HCT116 (cell line): ENCODE measurements at regions not wholly inside any gene's neighbourhood (a gene's known extent, or its start where the extent isn't known, plus 50 kb on each side); places are given as distances from the start of the nearest gene placed in this dataset.

Experiments
- ATAC-seq: fragments of 200-7000 bp; cut with Tn5 transposase; 2 replicates; pipeline ENCODE4 v1.9.1; 2020; ENCODE audit warnings: mild to moderate bottlenecking, moderate library complexity
- BruUV-seq: library from RNA; stranded (reverse); fragments of 400-500 nt; replicated peaks from 2 replicates; lab custom pipeline; 2021; lab: Mats Ljungman, UMichigan
- CTCF ChIA-PET: fragments of 300-600 bp; sonication (Branson Sonifier 250); formaldehyde crosslinking; loops from one replicate; lab custom pipeline; 2021; ENCODE audit warnings: antibody characterized with exemption; lab: Charles Lee
- POLR2A ChIA-PET: fragments of 300-600, 350-600 bp; sonication (Branson Sonifier 250); formaldehyde crosslinking; loops from one replicate; lab custom pipeline; 2021; ENCODE audit warnings: antibody characterized with exemption; lab: Charles Lee
- RAD21 ChIA-PET, 2 experiments: fragments of 300-600 bp; sonication (Branson Sonifier 250); formaldehyde crosslinking; loops; one replicate each; lab custom pipeline; 2023; ENCODE audit warnings: low total read pairs in 2 of 2; ENCODE audit not compliant: uncharacterized antibody in 2 of 2, unreplicated experiment in 2 of 2, low non-redundant PET in 1 of 2; lab: Charles Lee
- DNase-seq: peaks from one replicate; pipeline ENCODE4 v3.0.0-alpha.2; 2010; ENCODE audit warnings: low read depth, low spot score
- H2AFZ ChIP-seq: fragments of 200-600 bp; shearing (Covaris generic), sonication (generic); 2 replicates; pipeline ENCODE4 v1.6.1; 2017; ENCODE audit warnings: low read depth, mixed run types, mixed read lengths, antibody characterized with exemption, low read length; ENCODE audit not compliant: poor library complexity, severe bottlenecking
- H3K27ac ChIP-seq: 2 replicates; pipeline ENCODE4 v1.5.1; 2012; ENCODE audit warnings: low read depth, low read length
- H3K27me3 ChIP-seq: fragments of 200-600 bp; sonication (generic); 2 replicates; pipeline ENCODE4 v1.6.1; 2016; ENCODE audit warnings: mixed run types, low read length, mixed read lengths; ENCODE audit not compliant: insufficient read depth
- H3K36me3 ChIP-seq, 2 experiments: fragments of 200-500 bp in 1 of 2; fragments of 200-600 bp in 1 of 2; sonication (Bioruptor generic) in 1 of 2; sonication (generic) in 1 of 2; 2 replicates each; pipeline versions ENCODE4 v1.5.1 to v1.6.1; 2014 to 2016; ENCODE audit warnings: low read length in 2 of 2, inconsistent platforms in 1 of 2, mixed read lengths in 1 of 2, mixed run types in 1 of 2; ENCODE audit not compliant: insufficient read depth in 2 of 2, control insufficient read depth in 1 of 2
- H3K4me1 ChIP-seq, 2 experiments: fragments of 200-600 bp in 1 of 2; sonication (generic) in 1 of 2; 2 replicates each; pipeline versions ENCODE4 v1.5.1 to v1.6.1; 2012 to 2017; ENCODE audit warnings: low read length in 2 of 2, inconsistent platforms in 1 of 2, mild to moderate bottlenecking in 1 of 2, mixed read lengths in 1 of 2, mixed run types in 1 of 2, moderate library complexity in 1 of 2; ENCODE audit not compliant: insufficient read depth in 2 of 2, control insufficient read depth in 1 of 2
- H3K4me2 ChIP-seq: fragments of 200-600 bp; sonication (generic); 2 replicates; pipeline ENCODE4 v1.6.1; 2017; ENCODE audit warnings: mixed run types, low read length, mixed read lengths
- H3K4me3 ChIP-seq, 2 experiments: fragments of 200-600 bp in 1 of 2; sonication (generic) in 1 of 2; replicated peaks in 1 of 2; 2 replicates each; pipeline ENCODE4 v1.5.1; 2011 to 2016; ENCODE audit warnings: low read length in 2 of 2, control low read depth in 1 of 2, low read depth in 1 of 2, mild to moderate bottlenecking in 1 of 2, mixed read lengths in 1 of 2, mixed run types in 1 of 2
- H3K79me2 ChIP-seq: fragments of 200-600 bp; sonication (generic); 2 replicates; pipeline ENCODE4 v1.6.1; 2017; ENCODE audit warnings: mild to moderate bottlenecking, mixed run types, low read length, moderate library complexity, mixed read lengths; ENCODE audit not compliant: insufficient read depth
- H3K9ac ChIP-seq: fragments of 200-600 bp; sonication (generic); 2 replicates; pipeline ENCODE4 v1.6.1; 2016; ENCODE audit warnings: low read length, mixed read lengths
- H3K9me2 ChIP-seq: fragments of 200-600 bp; sonication (generic), shearing (Covaris generic); 2 replicates; pipeline ENCODE4 v1.6.1; 2017; ENCODE audit warnings: mixed run types, mild to moderate bottlenecking, moderate library complexity; ENCODE audit not compliant: insufficient read depth
- H3K9me3 ChIP-seq, 2 experiments: fragments of 200-500 bp in 1 of 2; fragments of 200-600 bp in 1 of 2; sonication (Bioruptor generic) in 1 of 2; sonication (generic) in 1 of 2; 2 replicates each; pipeline ENCODE4 v1.6.1; 2014 to 2017; ENCODE audit warnings: low read length in 2 of 2, mixed read lengths in 2 of 2, inconsistent platforms in 1 of 2, low read depth in 1 of 2, mild to moderate bottlenecking in 1 of 2, mixed run types in 1 of 2, moderate library complexity in 1 of 2; ENCODE audit not compliant: control insufficient read depth in 1 of 2, insufficient read depth in 1 of 2
- H4K20me1 ChIP-seq: fragments of 200-600 bp; sonication (generic), shearing (Covaris generic); 2 replicates; pipeline ENCODE4 v1.6.1; 2017; ENCODE audit warnings: mixed run types, mild to moderate bottlenecking, moderate library complexity; ENCODE audit not compliant: insufficient read depth
- CBX3 ChIP-seq: IDR thresholded peaks from 2 replicates; pipeline ENCODE4 v1.6.1; 2012; ENCODE audit warnings: low read depth
- CEBPB ChIP-seq: IDR thresholded peaks from 2 replicates; pipeline ENCODE4 v1.6.1; 2012; ENCODE audit warnings: low read depth
- EGR1 ChIP-seq: IDR thresholded peaks from 2 replicates; pipeline ENCODE4 v1.6.1; 2012; ENCODE audit warnings: low read depth
- ELF1 ChIP-seq: IDR thresholded peaks from 2 replicates; pipeline ENCODE4 v1.6.1; 2012; ENCODE audit warnings: low read depth, borderline replicate concordance
- EZH2 ChIP-seq: fragments of 200-600 bp; sonication (generic); IDR thresholded peaks from 2 replicates; pipeline ENCODE4 v1.6.1; 2017; ENCODE audit warnings: antibody characterized with exemption, mixed run types
- EZH2phosphoT487 ChIP-seq: fragments of 200-600 bp; IDR thresholded peaks from 2 replicates; pipeline ENCODE4 v1.6.1; 2018; ENCODE audit warnings: antibody characterized with exemption, borderline replicate concordance
- FOSL1 ChIP-seq: IDR thresholded peaks from 2 replicates; pipeline ENCODE4 v1.6.1; 2012; ENCODE audit warnings: low read depth
- JUND ChIP-seq: IDR thresholded peaks from 2 replicates; pipeline ENCODE4 v1.6.1; 2012
- POLR2AphosphoS5 ChIP-seq: IDR thresholded peaks from 2 replicates; pipeline ENCODE4 v1.6.1; 2011; ENCODE audit warnings: mild to moderate bottlenecking, low read depth, low read length, moderate library complexity
- RAD21 ChIP-seq: IDR thresholded peaks from 2 replicates; pipeline ENCODE4 v1.6.1; 2012; ENCODE audit warnings: low read depth, mild to moderate bottlenecking
- SP1 ChIP-seq: IDR thresholded peaks from 2 replicates; pipeline ENCODE4 v1.6.1; 2012; ENCODE audit warnings: low read depth
- SRF ChIP-seq: IDR thresholded peaks from 2 replicates; pipeline ENCODE4 v1.6.1; 2012; ENCODE audit warnings: low read depth
- YY1 ChIP-seq: IDR thresholded peaks from 2 replicates; pipeline ENCODE4 v1.6.1; 2011; ENCODE audit warnings: low read length, low read depth, moderate library complexity, mild to moderate bottlenecking; ENCODE audit not compliant: insufficient replicate concordance; ENCODE audit errors: extremely low read depth
- ZFX ChIP-seq: fragments of 450-650 bp; IDR thresholded peaks from 2 replicates; pipeline ENCODE4 v1.6.1; 2017
- intact Hi-C: fragments of 100-400 bp; cut with micrococcal nuclease; formaldehyde crosslinking; loops from 2 replicates; pipeline ENCODE4 v1.10.0; 2022
- TF ChIP-seq, protein P1 (sequence below): IDR thresholded peaks from 2 replicates; pipeline ENCODE4 v1.6.1; 2012; ENCODE audit warnings: low read depth
- TF ChIP-seq, protein P2 (sequence below): IDR thresholded peaks from 2 replicates; pipeline ENCODE4 v1.6.1; 2012
- TF ChIP-seq, protein P3 (sequence below): IDR thresholded peaks from 2 replicates; pipeline ENCODE4 v1.6.1; 2012

DNA sequence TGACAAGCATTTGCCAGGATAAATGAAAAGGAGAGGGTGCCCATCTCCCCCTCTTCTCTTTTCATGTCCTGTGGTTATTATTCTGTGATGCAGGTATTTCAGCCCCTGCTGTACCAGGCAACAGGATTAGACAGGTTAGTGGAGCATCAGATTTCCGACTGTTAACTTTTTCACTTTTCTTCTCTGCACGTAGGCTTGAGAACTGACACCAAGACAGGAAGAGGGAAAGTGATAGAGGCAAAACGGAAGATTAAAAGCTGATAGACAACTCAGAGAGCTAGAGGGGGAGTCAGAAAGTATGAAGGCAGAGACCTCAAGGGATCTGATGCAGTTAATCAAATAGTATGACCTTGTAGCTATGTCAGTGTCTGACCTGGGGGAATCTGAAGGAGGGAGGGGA is 132.8 kb downstream of the SOX9 start:
- RAD21 ChIA-PET, result no interaction called here
- intact Hi-C loops, result no loop called here

DNA sequence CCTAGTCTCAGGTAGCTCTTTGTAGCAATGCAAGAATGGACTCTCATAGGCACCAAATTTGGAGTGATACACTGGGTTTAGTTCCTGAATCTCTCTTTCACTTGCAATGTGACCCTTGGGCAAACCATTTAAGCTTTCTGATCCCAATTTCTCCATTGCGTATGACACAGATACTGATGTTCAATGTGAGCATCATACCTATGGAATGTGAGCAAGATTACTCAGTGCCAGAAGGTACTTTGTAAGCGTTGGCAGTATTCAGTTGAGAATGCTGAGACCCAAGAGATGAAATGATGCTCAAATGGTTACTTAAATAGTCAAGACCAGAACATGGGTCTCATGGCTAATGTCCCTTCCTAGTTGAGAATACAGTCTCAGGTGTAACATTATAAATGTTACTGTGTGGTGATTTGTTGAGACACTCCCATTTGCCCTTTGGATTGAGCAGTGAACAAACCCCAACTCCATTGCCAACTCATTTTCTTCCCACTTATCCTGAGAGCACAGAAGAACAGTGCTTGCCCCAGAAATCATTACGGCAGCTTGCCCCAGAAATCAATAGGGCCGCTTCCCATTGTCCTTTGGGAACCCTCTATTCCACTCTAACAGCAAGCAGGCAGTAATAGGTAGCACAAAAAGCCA is 134.1 kb downstream of the SOX9 start:
- Histone ChIP-seq H3K4me1 (no peaks in the 10 kb centered on the region), H4K20me1 (no peaks in the 10 kb centered on the region), H3K27me3 (no peaks in the 10 kb centered on the region), H3K9ac (no peak overlapping the region), H3K9me3 (no peaks in the 10 kb centered on the region), H3K9me2 (no peaks in the 10 kb centered on the region), H2AFZ (no peak overlapping the region), H3K4me3 (no peak overlapping the region), H3K36me3 (no peaks in the 10 kb centered on the region), H3K27ac (no peak overlapping the region), H3K4me2 (no peak overlapping the region), H3K79me2 (no peaks in the 10 kb centered on the region)
- CTCF ChIA-PET, result no interaction called here
- POLR2A ChIA-PET, result no interaction called here
- ATAC-seq (no peak), DNase-seq (no peak)
- RAD21 ChIA-PET, result no interaction called here
- no TSS peak for BruUV-seq
- intact Hi-C loops, result no loop called here
- TF ChIP-seq, protein P1, sequence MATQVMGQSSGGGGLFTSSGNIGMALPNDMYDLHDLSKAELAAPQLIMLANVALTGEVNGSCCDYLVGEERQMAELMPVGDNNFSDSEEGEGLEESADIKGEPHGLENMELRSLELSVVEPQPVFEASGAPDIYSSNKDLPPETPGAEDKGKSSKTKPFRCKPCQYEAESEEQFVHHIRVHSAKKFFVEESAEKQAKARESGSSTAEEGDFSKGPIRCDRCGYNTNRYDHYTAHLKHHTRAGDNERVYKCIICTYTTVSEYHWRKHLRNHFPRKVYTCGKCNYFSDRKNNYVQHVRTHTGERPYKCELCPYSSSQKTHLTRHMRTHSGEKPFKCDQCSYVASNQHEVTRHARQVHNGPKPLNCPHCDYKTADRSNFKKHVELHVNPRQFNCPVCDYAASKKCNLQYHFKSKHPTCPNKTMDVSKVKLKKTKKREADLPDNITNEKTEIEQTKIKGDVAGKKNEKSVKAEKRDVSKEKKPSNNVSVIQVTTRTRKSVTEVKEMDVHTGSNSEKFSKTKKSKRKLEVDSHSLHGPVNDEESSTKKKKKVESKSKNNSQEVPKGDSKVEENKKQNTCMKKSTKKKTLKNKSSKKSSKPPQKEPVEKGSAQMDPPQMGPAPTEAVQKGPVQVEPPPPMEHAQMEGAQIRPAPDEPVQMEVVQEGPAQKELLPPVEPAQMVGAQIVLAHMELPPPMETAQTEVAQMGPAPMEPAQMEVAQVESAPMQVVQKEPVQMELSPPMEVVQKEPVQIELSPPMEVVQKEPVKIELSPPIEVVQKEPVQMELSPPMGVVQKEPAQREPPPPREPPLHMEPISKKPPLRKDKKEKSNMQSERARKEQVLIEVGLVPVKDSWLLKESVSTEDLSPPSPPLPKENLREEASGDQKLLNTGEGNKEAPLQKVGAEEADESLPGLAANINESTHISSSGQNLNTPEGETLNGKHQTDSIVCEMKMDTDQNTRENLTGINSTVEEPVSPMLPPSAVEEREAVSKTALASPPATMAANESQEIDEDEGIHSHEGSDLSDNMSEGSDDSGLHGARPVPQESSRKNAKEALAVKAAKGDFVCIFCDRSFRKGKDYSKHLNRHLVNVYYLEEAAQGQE, result no peak
- TF ChIP-seq FOSL1 (no peak), ZFX (no peak), EZH2 (no peak), RAD21 (no peak), EZH2phosphoT487 (no peak), ELF1 (no peak), JUND (no peak), CBX3 (no peak), POLR2AphosphoS5 (no peak), SRF (no peak), EGR1 (no peak)
- TF ChIP-seq, protein P2, sequence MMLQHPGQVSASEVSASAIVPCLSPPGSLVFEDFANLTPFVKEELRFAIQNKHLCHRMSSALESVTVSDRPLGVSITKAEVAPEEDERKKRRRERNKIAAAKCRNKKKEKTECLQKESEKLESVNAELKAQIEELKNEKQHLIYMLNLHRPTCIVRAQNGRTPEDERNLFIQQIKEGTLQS, result no peak

More for the DNA sequence above, 132.8 kb downstream of the SOX9 start:
- no peak for DNase-seq
- no peaks in the 10 kb centered on the region for H3K79me2 ChIP-seq
- no peaks in the 10 kb centered on the region for H3K9me3 ChIP-seq
- H3K9ac ChIP-seq, result no peak overlapping the region
- H3K4me2 ChIP-seq, result no peak overlapping the region
- no peak for ATAC-seq
- no peaks in the 10 kb centered on the region for H3K27me3 ChIP-seq
- no TSS peak for BruUV-seq
- TF ChIP-seq SRF (no peak), SP1 (no peak), CBX3 (no peak), EZH2phosphoT487 (no peak), YY1 (no peak), FOSL1 (no peak), CEBPB (no peak)
- TF ChIP-seq, protein P2, result no peak
- TF ChIP-seq, protein P3, sequence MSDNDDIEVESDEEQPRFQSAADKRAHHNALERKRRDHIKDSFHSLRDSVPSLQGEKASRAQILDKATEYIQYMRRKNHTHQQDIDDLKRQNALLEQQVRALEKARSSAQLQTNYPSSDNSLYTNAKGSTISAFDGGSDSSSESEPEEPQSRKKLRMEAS, result no peak
- ChIA-PET CTCF (no interaction called here), POLR2A (no interaction called here)
- H3K4me3 ChIP-seq, result no peak overlapping the region
- no peaks in the 10 kb centered on the region for H3K36me3 ChIP-seq
- no peaks in the 10 kb centered on the region for H3K9me2 ChIP-seq
- H3K4me1 ChIP-seq, result no peaks in the 10 kb centered on the region
- no peak overlapping the region for H3K27ac ChIP-seq
- no peak overlapping the region for H2AFZ ChIP-seq
- H4K20me1 ChIP-seq, result no peaks in the 10 kb centered on the region
